SK-N-SH treated with all-trans-retinoic acid at 6 μM for 48 hours (cell line): ENCODE measurements at regions not wholly inside any gene's neighbourhood (a gene's known extent, or its start where the extent isn't known, plus 50 kb on each side); places are given as distances from the start of the nearest gene placed in this dataset.

Experiments used
- PPARA ChIP-seq: fragments of 250-450 bp; sonication (Bioruptor Pico); IDR thresholded peaks from 2 replicates; pipeline ENCODE4 v1.5.0; 2020; ENCODE audit warnings: mild to moderate bottlenecking, borderline replicate concordance
- SNAI2 ChIP-seq: fragments of 250-450 bp; sonication (Bioruptor Pico); IDR thresholded peaks from 2 replicates; pipeline ENCODE4 v1.5.0; 2020; ENCODE audit warnings: mild to moderate bottlenecking, moderate library complexity
- ZC3H10 ChIP-seq: fragments of 250-450 bp; sonication (Bioruptor Pico); IDR thresholded peaks from 2 replicates; pipeline ENCODE4 v1.5.1; 2021; ENCODE audit warnings: mild to moderate bottlenecking, moderate library complexity

DNA sequence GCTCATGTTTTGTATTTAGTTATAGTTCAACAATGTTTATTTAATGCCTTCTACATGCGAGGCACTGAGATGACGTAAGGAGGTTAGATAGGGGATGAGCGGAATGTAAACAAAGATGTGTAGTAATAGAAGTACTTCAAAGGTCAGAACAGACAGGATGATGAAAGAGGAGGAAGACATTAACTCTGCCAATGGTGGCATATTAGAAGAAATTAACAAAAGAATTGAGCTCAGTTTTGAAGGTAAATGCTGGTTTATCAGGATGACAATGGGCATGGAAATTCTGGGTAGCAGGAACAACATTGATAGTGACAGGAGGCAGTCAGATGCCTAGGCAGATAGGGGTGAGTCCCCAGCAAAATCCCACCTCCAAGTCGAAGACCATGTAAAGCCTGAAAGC is 62.3 kb upstream of the PGRMC2 start:
- no peak for TF ChIP-seq SNAI2
- no peak for TF ChIP-seq PPARA (CRISPR knock-in tag)
- no peak for TF ChIP-seq ZC3H10 (CRISPR knock-in tag)
